Activated CD4-positive, alpha-beta T cell treated with anti-CD3 and anti-CD28 coated beads, Interleukin-2, amount 50 U/mL, for 1 hour (primary cell): ENCODE measurements at regions not wholly inside any gene's neighbourhood (a gene's known extent, or its start where the extent isn't known, plus 50 kb on each side); places are given as distances from the start of the nearest gene placed in this dataset.
"Not testable (repeated sequence)": the region's sequence is repeated elsewhere in the genome, so short reads cannot be mapped to it uniquely, and the experiment has no call there.

Experiments used
- DNase-seq: peaks from one replicate; pipeline ENCODE4 v3.0.0-alpha.2; 2020

- no peak for DNase-seq
Measured at GRCh38 chr21:36207577-36208320, 51.1 kb downstream of the DOP1B start.

- DNase-seq = no peak
Measured at GRCh38 chr21:36208326-36209013, 51.8 kb downstream of the DOP1B start.

GRCh38 chr21:36209626-36210171 is 53.1 kb downstream of the DOP1B start:
- peak; percentile 46 for DNase-seq

DNA sequence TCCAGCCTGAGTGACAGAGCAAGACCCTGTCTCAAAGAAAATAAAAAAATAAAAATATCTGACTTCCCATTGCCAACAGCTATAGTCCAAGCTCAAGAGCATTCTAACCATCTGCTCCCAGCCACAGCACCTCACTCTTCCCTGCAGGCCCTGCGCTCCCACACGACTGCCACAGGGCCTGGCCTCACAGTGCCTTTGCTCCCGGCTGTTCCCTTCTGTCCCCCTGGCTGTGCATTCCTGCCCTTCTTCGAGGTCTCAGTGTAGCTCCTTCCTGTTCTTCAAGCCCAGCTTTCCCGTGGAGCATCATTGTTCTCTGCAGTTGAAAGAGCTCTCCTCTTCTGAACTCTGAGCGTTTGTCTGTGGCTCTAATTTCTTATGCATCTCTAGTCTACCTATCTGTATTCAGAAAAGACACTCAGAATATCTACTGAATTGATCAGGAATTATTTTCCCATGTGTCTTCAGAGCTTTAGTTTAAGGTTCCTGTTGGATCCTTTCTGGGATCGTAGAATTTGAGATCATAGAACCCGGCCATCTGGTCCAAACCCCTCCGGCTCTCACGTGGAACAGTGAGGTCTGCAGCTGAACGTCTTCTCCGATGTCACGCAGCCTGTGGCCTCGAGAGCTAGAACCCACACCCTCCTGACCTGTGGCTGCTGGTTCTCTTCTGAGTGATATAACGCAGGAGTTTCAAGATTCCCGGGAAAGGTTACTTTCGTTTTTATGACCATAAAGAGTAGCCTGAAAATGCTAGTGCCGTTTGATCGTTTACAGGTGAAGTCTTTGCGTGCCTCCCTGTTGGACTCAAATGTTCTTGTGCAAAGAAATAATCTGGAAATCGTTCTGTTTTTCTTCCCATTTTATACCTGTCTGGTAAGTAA is 54.4 kb downstream of the DOP1B start:
- DNase-seq = no peak

- DNase-seq = no peak
Measured at GRCh38 chr21:36211660-36212512, 55.3 kb downstream of the DOP1B start.

DNA sequence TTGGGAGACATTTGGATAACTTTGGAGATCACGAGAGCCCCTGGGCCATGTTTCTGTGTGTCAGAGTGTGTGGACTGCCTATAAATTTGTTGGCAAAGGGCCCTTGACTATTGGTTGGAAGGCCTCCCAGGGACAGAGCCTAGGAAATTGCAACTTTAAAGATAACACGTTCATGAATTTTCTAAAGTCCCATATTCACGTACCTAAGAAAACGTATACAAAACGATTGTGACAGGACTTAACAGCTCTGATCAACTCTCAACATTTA is 55.8 kb downstream of the DOP1B start:
- no peak for DNase-seq

DNA sequence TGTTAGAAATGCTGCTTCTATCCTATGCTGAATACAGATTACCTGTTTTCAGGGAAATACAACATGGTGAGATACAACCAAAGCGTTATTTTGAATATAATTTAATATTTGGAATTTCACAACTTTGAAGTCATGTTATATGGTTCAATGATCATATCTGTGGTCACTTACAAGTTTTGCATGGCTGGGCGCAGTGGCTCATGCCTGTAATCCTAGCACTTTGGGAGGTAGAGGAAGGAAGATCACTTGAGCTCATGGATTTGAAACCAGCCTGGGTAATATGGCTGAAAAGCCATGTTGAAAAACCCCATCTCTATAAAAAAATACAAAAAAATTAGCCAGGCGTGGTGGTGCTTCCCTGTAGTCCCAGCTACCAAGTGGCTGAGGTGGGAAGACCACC is 57.9 kb downstream of the DOP1B start:
- DNase-seq = no peak

DNA sequence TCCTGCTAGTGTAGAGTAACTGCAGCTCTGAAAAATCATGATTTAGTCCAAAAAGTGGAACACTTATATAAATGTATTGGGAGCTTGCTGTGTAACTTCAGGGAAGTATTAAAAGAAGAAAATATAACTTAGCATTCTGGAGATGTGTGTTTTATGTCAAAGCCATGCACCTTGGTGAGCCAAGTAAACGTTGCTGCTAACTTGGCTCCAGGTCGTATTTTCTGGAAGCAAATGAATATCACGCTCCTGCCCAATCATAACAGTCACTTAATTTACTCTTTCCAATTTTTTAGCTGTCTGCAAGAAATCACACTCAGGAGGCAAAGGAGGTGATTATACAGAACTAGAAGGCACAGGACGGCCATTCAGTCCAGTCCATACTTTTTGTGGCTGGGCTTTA is 61.1 kb downstream of the DOP1B start:
- DNase-seq = no peak

GRCh38 chr21:36218691-36219090 is 62.1 kb downstream of the DOP1B start:
- DNase-seq = no peak

DNA sequence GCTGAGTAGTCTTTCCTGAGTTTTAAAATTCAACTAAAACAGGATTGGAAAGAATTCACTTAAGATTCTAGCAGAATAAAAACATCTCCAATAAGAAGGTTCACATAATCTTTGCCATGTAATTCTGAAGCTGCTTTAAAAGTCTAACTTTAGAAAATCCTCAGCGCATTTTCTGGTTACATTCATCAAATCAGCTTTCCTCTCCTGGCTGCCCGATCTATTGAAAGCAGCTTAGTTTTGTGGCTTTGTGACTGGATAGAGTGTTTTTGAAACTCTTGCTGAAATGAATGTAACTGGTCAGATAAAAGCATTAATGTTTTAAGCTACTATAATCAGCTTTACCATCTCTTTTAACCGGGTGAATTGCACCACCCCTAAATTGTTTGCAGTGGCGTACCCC is 66.8 kb downstream of the DOP1B start:
- no peak for DNase-seq

GRCh38 chr21:36229181-36229580 is 72.6 kb downstream of the DOP1B start:
- no peak for DNase-seq

GRCh38 chr21:36231444-36231843 is 74.8 kb downstream of the DOP1B start:
- not testable (repeated sequence) for DNase-seq

DNA sequence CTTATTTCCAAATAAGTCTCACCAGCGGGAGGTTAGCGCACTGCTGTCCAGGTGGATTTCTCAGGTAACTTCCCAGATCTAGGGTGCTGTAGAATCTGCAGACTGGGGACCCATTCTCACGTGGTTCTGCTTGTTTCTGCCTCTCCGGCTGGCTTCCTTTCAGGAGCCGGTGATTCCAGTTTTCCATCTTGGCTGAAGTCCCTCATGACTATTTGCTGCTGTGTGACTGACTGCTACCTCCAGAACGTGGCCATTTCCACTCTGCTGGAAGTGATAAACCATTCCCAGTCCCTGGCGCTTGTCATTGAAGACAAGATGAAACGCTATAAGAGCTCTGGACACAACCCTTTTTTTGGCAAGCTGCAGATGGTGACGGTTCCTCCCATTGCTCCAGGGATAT is 76.0 kb downstream of the DOP1B start:
- no peak for DNase-seq

DNA sequence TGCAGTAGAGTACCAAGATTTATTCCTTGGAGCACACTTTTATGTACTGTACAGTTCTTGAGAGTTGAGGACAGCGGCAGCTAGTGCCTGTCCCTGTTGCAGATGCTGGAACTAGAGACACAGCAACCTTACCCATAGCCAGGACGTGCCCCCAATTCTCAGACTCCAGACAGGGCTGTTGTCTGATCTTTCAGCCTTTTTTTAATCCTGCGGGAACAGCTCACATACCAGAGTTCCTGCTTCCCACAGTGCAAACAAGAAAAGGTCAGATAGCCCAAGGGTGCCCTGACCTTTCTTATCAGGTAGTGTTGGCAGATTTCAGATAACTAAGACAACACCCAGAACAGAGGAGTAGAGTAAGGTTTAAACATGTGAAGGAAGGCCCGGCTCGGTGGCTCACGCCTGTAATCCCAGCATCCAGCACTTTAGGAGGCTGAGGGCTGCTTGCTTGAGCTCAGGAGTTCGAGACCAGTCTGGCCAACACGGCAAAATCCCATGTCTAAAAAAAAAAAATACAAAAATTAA is 78.5 kb downstream of the DOP1B start:
- DNase-seq = no peak

DNA sequence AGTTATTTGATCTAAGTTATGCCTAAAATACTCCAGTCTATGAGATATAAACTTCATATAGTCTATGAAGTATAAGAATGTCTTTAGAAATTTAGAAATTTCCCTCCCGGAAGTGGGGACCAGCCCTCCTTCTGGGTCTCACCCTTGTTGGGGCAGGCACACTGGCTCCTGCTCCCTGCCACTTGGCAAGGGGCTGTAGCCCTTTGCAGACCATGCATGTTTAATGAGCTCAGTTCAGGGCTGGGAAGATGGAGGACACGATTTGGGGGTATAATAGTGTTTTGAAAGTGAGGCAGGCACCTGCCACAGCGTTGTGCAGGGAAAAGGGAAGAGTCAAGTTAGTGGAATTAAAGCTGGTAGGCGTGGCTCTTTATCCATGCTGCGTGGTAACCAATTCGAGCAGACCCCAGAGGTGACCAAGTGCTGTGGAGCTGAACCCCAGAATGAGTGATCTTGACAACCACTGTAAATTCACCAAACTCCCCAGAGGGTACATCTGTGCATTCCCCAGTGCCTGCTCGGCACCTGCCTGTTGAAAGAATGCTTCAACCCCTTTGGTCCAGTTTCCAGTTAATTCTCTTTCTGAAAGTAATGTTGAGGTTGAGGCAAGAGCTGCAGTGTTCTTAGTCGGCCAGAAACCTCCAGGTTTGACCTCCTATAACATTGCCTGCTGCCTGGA is 79.6 kb downstream of the DOP1B start:
- no peak for DNase-seq

DNA sequence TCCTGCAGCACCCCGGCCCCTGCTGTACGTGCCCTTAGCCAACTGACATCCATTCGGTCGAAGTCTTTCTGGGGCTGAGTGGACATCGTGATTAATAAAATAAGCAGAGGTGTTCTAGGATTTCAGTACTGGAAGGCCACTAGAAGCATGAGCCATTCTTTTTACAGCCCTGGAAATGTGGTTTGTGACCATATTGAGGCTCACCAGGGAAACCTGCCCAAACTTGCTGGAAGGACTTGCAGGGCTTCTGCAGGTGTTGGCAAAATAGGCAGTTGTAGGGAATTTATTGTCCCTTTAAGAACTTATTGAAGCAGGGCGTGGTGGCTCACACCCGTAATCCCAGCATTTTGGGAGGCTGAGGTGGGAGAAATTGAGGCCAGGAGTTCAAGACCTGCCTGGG is 80.8 kb downstream of the DOP1B start:
- no peak for DNase-seq

GRCh38 chr21:36239585-36239984 is 80.4 kb upstream of the MORC3 start:
- DNase-seq = no peak

- DNase-seq = no peak
Measured at GRCh38 chr21:36241717-36242116, 78.3 kb upstream of the MORC3 start.

GRCh38 chr21:36245115-36245514 is 74.9 kb upstream of the MORC3 start:
- DNase-seq = no peak

- DNase-seq = no peak
Measured at GRCh38 chr21:36245649-36246048, 74.3 kb upstream of the MORC3 start.

DNA sequence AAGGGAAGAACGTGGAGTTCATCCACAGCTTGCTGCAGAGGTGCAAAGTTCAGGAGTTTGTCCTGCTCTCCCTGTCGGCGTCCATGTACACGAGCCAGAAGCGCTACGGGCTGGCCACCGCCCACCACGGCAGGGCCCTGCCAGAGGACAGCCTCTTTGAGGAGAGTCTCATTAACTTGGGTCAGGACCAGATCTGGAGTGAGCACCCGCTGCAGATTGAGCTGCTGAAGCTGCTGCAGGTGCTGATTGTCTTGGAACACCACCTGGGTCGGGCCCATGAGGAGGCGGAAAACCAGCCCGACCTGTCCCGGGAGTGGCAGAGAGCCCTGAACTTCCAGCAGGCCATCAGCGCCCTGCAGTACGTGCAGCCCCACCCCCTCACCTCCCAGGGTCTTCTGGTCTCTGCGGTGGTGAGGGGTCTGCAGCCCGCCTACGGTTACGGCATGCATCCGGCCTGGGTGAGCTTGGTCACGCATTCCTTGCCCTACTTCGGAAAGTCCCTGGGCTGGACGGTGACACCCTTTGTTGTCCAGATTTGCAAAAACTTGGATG is 73.8 kb upstream of the MORC3 start:
- no peak for DNase-seq
